ENCODE measurements at regions not wholly inside any gene's neighbourhood (a gene's known extent, or its start where the extent isn't known, plus 50 kb on each side); places are given as distances from the start of the nearest gene placed in this dataset.
A peak's percentile ranks its signal among the peaks of the same experiment; 100 is the strongest.

DNA sequence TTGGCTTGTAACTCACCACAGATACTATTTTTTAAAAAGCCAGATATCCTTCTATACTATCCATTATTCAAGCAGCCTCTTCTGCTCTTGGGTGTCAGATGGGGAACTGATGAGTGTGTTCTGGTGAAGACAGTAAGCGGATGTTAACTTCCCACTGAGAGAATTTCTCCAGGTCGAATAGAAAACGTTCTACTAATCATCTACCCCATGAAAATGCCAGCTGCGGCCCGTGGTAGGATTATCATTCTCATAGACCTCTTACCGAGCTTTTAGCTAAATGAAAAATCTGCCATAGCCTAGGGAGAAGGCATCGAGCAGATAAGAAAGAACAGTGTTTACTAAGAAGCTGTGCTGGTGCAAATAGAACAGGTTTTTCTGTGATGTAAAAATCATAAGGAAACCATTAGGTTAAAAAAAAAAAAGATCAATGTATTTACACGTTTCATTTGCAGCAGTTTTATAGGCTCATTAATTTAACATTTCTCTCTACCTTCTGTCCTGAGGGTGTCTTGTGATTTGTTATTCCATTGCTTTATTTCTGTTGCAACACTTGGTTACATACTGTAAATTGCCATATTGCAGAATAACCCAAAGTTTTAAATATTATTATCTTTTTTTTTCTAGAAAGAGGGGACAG is 1521.5 kb upstream of the ZEB2 start:
- DNase-seq: no peak

DNA sequence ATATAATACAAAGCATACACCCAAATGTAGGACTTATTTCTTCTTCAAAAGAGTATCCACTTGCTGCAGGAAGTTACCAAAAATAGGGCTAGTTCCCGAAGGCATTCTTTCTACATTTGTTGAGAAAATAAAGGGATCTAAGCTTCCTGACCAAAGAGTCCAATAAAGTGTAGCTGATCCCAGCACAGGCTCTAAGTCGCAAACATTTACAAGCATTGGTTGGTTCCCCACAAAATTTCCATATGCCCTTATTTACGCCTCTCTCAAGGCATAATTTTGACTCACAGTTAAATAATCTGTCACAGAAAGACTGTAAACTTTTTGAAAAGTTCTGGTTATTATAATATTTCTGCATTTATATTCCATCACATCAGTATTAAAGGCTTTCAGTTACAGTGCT is 1520.1 kb upstream of the ZEB2 start:
- no peak for DNase-seq

DNA sequence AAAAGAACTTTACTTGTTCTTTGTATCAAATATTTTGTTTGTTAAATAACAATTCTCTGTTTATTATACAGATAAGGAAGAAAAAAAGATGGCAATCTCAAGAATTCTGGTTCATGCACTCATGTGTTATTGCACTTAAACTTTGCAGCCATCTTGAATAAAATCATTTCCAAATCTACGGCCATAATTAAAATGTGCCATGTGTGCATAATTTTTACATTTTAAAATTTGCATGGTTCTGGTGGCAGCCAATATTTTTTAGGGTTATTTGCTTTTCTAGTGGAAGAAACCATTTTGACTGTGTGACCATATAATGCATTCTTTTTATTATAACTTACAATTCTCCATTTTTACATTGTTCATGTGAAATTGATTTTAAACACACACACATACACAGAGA is 1518.1 kb upstream of the ZEB2 start:
- DNase-seq: no peak

DNA sequence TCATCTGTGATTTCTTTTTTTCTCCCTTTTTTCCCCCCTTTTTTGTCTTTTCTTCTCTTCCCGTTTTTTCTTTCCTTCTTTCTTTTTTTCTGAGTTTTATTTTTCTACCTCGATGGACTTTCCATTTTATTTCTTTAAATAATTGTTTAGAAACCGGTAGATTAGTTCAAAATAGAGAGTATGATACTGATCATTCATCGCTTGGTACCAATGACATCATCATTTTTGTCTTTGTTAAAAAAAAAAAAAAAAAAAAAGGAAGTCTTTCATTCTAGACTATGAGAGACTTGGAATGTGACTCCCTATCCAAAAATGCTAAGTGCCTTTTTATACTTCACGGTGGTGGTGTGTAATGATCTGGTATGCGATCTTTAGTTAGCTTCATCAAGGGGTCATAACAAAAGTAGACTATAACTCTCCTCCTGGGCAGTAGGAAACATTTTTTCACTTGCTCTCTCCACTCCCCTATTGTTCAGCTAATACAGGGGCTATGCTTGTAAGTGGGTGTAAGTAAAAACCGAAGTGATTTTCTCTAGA is 1517.5 kb upstream of the ZEB2 start:
- peak; percentile 37 for DNase-seq

DNA sequence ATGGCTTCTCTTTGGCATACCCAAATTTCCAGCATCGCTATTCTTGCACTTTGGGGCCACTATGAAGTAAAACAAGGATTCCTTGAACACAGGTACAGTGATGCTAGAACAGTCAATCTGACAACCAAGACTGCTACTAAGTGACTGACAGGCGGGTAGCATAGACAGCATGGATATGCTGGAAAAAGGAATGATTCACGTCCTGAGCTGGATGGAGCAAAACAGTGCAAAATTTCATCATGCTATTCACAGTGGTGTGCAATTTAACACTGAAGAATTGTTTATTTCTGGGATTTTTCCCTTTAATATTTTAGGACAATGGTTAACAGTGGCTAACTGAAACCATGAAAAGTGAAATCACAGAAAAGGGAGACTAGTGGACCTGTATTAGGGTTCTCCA is 1511.2 kb upstream of the ZEB2 start:
- peak; percentile 55 for DNase-seq

DNA sequence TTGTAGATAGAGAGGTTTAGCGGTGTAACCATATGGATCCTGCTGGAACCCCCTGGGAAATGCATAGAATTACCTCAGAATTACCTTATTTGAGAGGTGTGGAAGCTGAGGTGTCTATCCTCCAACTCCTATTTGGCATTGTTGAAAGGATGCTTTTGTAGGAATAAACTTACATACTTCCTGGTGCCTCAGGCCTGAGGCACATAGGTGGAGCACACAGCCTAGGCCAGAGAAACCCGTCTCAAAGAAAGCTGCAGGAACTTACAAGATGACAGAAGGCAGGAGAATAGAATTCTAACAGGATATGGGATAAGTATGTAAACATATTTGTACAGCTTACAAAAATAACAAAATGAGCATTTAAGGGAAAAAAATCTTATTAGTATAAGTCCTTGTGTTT is 1507.2 kb upstream of the ZEB2 start:
- no peak for DNase-seq

DNA sequence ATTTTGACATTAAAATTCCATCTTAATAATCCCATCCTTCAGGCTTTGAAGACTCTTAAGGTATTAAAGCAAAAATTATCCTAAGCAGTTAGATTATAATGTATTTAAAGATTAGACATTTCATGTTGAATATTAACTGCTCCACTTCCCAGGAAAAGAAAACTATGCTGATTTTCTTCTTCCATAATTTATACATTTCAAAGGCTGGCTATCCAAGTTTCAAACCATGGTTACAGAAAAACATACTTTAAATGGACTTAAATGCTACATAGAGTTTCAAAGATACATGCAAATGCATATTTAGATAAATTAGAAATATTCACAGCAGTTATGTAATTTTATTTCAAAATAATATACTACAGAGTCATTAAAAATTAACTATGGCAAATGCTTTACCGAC is 1505.6 kb upstream of the ZEB2 start:
- DNase-seq: no peak

DNA sequence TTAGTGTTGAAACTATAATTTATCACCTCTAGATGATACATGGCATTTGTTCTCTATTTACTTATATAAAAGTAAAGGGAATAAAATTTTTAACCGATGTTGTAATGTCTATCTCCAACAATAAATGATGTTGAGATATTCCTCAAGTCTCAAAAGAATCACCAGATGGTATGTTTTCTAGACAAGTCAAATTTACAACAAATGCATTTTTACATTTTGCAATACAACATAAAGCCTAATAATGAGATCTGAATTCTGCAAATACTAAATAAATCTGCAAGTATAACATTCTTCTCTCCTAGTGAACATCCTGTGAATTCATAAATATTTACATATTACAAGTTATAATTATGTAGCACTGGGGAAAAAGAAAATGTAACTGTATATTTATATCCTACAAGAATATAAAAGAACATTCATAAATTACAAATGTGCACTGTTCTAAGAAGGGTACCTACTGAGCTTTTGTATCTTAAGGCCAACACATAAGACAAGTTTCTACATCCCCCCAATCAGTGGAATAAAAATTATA is 1504.4 kb upstream of the ZEB2 start:
- DNase-seq: no peak

DNA sequence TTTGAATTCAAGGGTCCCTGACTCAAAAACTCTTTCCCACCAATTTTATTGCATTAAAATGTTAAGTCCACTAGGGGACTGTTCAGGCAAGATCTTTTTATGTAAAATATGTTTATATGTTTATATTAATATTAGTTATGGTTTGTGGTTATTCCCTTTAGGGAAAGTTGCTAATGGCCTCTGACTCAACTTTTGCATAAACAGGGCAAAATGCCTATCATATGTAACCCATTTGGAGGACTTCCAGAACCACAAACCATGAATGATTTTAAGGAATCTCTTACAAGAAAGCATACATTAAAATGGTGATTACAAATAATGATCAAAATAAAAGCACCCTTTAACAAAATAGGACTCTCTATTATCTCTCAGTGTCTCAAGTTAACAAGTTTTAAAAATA is 1484.5 kb upstream of the ZEB2 start:
- DNase-seq: peak; percentile 84

DNA sequence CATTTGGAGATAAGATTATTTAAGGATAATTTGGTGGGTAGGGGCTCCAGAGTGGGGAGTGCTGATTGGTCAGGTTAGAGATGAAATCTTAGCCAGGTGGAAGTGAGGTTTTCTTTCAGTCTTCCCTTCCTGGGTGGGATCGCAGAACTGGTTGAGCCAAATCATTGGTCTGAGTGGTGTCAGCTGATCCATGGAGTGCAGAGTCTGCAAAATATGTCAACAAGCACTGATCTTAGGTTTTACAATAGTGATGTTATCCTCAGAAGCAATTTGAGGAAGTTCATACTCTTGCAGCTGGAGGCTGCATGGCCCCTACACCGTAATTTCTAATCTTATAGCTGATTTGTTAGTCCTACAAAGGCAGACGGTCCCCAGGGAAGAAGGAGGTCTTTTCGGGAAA is 1483.4 kb upstream of the ZEB2 start:
- DNase-seq: no peak

DNA sequence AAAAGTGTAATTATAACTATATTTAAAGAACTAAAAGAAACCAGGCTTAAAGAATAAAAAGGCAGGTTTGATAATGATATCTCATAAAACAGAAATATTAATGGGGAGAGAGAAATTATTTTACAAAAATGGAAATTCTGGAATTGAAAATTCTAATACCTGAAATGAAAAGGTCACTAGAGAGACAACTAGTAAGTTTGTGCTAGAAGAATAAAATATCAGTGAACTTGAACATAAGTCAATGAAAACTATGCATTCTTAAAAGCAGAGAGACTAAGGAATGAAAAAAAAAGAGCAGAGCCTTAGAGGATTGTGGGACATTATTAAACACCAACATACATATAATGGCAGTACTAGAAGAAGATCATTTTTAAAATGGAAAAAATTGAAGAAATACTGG is 1475.0 kb upstream of the ZEB2 start:
- DNase-seq: no peak

DNA sequence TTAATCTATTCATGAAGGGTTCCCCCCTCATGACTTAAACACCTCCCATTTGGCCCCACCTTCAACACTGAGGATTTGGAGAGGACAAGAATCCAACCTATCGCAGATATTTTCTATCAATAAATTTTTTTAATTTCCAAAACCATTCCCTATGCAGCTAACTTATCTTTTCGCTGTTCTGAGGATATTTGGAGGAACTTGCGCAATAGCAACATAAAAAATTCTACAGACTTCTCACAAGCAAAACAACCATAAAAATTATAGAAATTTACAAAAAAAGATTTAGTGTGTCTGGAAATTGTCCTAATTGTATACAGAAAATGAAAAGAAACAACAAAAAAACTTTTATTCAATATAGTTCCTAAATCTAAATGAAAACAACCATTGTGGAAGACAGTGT is 1472.7 kb upstream of the ZEB2 start:
- no peak for DNase-seq

DNA sequence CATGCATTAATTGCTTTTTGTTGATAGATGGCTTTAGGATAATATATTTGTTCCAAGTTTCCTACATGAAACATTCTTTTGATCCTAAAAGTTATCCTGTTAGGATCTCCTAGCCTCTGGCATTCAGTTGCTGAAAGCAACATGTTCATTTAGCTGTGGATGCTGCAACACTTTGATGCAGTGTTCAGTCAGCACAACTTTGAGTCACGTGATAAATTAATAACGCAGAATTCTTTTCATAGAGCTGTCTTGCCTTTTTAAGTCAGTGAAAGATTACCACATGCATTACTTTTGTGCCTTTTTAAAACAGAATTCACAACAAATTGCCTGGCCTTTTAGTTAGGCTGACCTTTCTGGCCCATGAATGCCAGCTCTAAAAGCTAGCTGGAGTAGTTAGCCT is 1467.9 kb upstream of the ZEB2 start:
- no peak for DNase-seq

DNA sequence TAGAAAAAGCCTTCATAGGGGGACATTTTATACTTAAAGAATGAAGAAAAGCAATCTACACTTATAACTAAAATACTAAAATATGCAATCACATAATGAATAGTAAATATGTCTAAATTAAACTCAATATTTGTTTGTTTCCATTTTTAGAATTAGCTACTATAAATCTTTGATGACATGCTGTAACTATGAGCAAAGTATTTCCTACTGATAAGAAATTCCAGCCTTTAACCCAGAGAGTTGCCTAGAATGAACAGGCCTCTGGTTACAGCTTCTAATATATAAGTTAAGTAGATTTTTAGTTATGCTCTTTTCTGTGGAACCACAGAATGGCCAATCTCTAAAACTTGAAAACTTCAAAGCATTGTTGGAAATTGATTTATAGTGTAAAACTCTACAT is 1465.6 kb upstream of the ZEB2 start:
- DNase-seq: peak; percentile 3

DNA sequence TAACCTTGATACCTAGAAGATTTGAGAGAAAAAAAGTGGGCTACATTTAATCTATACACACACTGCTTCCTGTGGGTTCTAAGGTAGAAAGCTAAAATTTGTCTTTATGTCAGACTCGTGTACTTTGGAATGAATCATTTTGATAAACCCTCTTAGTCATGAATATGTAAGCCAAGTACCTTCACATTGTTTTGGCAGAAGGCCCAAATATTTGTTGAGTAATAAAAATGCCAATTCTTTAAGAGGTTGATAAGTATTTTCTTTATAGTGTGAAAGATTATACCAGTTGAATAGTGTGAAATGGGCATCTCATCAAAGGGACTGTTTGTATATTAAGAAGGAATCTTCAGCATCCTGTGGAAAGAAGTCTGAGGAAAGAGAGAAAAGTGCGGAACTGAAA is 1464.7 kb upstream of the ZEB2 start:
- DNase-seq: peak; percentile 79

DNA sequence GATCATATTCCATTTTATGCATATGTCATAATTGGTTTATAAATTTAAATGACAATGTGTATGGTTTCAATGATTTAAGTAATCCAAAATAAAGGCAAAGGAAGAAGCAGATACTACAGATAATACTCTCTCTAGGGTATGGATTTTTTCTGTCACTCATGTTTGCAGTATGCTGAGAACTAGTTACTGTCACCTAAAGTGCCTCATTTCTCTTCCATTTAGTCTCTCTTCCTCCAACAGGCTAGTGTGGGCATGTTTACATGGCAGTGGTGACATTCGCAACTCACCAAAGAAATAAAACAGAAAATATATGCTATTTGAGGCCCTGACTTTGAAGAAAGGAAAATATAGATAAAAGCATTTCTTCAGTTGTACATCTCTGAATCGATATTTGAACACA is 1460.4 kb upstream of the ZEB2 start:
- no peak for DNase-seq

DNA sequence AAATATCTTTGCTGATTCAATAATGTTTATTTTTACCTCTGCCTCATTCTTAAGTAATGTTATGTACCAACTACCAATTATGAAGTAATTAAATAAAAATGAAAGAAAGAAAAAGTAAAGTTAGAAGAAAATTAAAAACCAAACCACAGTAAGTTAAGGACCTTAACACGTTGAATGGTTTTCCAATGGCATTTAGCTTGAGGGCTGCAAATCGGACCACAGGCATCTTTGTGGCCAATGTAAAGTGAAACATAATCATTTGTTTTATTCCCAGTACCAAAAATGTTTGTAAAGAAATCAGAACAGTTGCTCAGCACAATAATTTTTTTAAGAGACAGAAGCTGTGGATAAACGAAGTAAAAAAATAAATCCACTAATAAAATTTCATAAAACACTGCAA is 1455.5 kb upstream of the ZEB2 start:
- DNase-seq: no peak

DNA sequence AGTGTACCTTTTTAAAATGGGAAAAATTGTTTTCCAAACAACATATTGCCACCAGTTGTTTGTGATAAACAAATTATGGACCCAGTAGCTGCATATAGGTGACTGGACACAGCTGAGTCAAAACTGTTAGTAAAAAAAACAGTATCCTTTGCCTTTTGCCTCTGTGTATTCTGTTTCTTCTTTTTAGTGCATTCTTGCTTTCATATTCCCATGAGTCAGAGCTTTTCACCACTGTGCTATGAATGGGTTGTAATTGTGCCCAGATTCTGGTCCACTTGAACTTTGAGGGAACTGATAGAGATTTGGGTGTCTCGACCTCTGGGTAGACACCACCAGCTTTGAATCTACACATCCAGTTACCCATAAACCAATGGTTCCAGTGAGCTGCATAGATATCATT is 1441.9 kb upstream of the ZEB2 start:
- peak; percentile 14 for DNase-seq

DNA sequence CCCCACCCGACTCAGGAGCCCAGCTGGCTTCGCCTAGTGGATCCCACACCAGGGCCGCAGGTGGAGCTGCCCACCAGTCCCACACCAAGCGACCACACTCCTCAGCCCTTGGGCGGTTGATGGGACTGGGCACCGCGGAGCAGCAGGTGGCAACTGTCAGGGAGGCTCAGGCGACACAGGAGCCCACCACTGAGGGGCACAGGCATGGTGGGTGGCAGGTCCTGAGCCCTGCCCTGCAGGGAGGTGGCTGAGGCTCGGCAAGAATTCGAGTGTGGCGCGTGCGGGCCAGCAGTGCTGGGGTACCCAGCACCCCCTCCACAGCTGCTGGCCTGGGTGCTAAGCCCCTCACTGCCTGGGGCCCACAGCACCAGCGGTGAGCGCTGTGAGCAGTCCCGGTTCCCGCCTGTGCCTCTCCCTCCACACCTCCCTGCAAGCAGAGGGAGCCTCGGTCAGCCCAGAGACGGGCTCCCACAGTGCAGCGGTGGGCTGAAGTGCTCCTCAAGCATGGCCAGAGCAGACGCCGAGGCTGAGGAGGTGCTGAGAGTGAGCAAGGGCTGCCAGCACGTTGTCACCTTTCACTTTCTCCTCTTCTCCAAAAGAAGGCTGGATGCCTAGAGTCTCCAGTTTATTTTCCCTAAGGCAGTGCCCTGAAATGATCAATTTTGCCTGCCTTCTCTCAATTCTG is 1440.7 kb upstream of the ZEB2 start:
- no peak for DNase-seq

DNA sequence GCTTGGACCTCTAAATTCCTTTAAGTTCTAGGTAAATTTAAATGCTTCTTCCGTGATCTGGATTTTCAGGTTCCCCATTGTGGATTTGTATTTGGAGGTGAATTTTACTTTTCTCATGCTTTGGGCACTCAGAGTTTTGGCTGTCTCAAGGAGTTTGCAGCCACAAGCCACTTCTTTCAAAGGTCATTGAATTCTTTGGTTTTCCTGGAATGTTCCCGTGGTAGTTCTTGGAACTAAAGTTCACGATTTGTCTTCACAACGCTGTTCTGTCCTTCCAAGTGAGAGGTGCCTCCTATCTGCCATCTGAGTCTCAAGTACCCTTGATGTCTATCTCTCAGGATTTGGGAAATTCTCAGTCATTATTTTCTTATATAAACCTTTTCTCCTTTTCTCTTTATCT is 1438.7 kb upstream of the ZEB2 start:
- DNase-seq: no peak

DNA sequence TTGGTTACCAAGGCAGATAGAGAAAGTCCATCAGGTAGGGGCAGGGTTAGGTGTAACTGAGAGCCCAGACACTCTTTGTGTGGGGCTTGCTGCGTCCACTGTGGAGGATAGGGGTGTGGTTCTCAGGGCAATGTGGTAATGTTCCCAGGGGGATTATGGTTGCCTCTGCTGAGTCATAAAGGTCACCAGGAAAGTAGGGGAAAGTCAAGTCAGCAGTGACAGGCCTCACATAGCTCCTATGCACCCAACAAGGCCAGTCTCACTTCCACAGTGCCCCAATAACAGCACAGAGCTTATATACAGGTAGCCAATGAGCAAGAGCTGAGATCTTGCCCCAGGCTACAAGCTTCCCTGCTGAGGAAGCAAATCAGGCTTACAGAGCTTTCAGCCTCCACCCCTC is 1438.0 kb upstream of the ZEB2 start:
- no peak for DNase-seq

DNA sequence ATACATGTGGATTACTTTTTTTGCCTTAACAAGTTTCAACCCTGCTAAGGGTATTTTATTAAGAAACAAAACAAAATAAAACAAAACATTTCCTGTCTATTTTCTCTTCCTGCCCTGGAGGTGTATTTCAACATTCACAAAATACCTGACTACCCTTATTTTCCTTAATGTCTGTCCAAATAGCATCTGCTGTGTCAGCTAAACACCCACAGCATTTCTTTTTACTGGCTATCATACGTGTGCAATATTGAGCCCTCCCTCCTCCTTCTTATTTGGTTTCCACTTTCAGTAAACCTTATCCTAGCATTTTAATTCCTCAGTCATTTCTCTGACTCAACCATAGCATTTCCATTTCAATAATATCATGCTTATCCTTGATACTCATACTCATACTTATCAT is 1420.0 kb upstream of the ZEB2 start:
- no peak for DNase-seq

DNA sequence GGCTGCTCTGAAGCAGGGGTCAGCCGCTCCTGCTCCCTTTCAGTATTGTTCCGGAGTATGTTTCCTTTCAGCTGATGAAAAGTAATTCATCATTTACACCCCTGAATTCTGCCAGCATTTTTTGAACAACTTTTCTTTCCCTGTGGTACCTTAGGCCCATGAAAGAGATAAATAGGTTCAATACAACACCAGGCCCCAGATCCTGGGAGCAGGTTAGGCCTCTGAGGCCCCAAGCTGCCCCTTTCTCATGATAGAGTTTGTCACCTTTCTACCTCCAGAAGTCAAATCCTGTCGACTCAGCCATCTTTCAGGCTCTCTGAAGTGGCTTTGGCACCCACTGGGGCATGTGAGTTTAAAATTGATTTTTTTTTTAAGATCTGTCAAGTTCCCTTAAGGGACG is 1415.1 kb upstream of the ZEB2 start:
- no peak for DNase-seq

DNA sequence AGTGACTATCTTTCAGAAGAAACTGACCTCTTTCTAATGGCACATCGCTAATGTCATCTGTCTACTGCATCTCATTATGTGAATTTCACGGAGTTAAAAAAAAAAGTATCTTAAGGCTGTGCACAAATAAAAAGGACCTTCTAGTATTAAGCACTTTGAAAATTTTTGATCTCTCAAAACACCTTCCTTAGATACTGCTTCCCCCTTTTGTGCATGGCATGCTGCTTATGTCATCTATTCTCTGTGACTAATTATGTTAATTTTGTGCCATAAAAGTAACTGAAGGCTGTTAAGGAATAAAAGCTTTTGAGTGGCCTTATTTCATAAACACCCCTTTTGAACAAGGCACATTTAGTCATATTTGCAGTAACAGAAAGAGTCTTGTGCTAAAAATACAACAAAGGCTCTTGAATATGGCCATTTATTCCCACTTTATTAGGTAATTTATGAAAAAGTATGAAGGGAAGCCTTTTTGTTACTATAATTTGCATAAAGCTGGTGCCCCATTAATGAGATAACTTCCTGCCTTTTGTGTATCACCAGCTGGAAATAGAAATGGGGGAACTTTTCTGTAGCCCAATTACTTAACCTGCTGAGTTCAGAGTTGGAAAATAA is 1412.0 kb upstream of the ZEB2 start:
- no peak for DNase-seq
